ENCODE measurements at regions not wholly inside any gene's neighbourhood (a gene's known extent, or its start where the extent isn't known, plus 50 kb on each side); places are given as distances from the start of the nearest gene placed in this dataset.

- ATAC-seq (no peak), DNase-seq (no peak)
Observed at GRCh38 chr12:4978737-4979136, 64.9 kb upstream of the KCNA5 start.

GRCh38 chr12:4979737-4980136, 63.9 kb upstream of the KCNA5 start:
- no peaks in the 10 kb centered on the region for H3K9me3 ChIP-seq
- ATAC-seq (no peak), DNase-seq (no peak)
- H3K27ac ChIP-seq, result no peak overlapping the region
- peaks cover 0 to 18% (median 15%) of the 10 kb centered on the region in 3 donors for H3K27me3 ChIP-seq
- H3K4me1 ChIP-seq, result no peaks in the 10 kb centered on the region
- intact Hi-C loops (cut with DNase I; ENCODE audit: low total_unique reads), result no loop called here
- H3K36me3 ChIP-seq, result no peaks in the 10 kb centered on the region
- in situ Hi-C loops (cut with MboI; ENCODE audit: low sequenced_read_pairs in 4 of 4), result no loop called here
- no peak overlapping the region for H3K4me3 ChIP-seq
- TF ChIP-seq CTCF (IDR thresholded peaks at IDR 0.05 in 4 of 5, conservative IDR thresholded peaks at IDR 0.05 in 1 of 5) (no peak), POLR2A (IDR thresholded peaks at IDR 0.05) (no peak)

More at GRCh38 chr12:4978737-4979136, 64.9 kb upstream of the KCNA5 start:
- TF ChIP-seq CTCF (IDR thresholded peaks at IDR 0.05 in 4 of 5, conservative IDR thresholded peaks at IDR 0.05 in 1 of 5) (no peak), POLR2A (IDR thresholded peaks at IDR 0.05) (no peak)
- no peaks in the 10 kb centered on the region for H3K4me1 ChIP-seq
- no peak overlapping the region for H3K4me3 ChIP-seq
- no peaks in the 10 kb centered on the region for H3K9me3 ChIP-seq
- H3K36me3 ChIP-seq, result no peaks in the 10 kb centered on the region
- in situ Hi-C loops (cut with MboI; ENCODE audit: low sequenced_read_pairs in 4 of 4) (no loop called here), intact Hi-C loops (cut with DNase I; ENCODE audit: low total_unique reads) (no loop called here)
- peaks cover 0 to 18% (median 12%) of the 10 kb centered on the region in 3 donors for H3K27me3 ChIP-seq
- no peak overlapping the region for H3K27ac ChIP-seq

- no peak overlapping the region for H3K4me3 ChIP-seq
- H3K9me3 ChIP-seq, result no peaks in the 10 kb centered on the region
- H3K27ac ChIP-seq, result no peak overlapping the region
- H3K36me3 ChIP-seq, result no peaks in the 10 kb centered on the region
- DNase-seq (no peak), ATAC-seq (no peak)
- TF ChIP-seq CTCF (IDR thresholded peaks at IDR 0.05 in 4 of 5, conservative IDR thresholded peaks at IDR 0.05 in 1 of 5), result no peak
- no peak for TF ChIP-seq POLR2A (IDR thresholded peaks at IDR 0.05)
- in situ Hi-C loops (cut with MboI; ENCODE audit: low sequenced_read_pairs in 4 of 4) (no loop called here), intact Hi-C loops (cut with DNase I; ENCODE audit: low total_unique reads) (no loop called here)
- peaks cover 0 to 13% (median 6%) of the 10 kb centered on the region in 3 donors for H3K27me3 ChIP-seq
- H3K4me1 ChIP-seq, result no peaks in the 10 kb centered on the region
Observed at GRCh38 chr12:4984344-4984743, 59.3 kb upstream of the KCNA5 start.

GRCh38 chr12:4984971-4985370, 58.7 kb upstream of the KCNA5 start:
- TF ChIP-seq CTCF (IDR thresholded peaks at IDR 0.05 in 4 of 5, conservative IDR thresholded peaks at IDR 0.05 in 1 of 5) (no peak), POLR2A (IDR thresholded peaks at IDR 0.05) (no peak)
- in situ Hi-C loops (cut with MboI; ENCODE audit: low sequenced_read_pairs in 4 of 4) (no loop called here), intact Hi-C loops (cut with DNase I; ENCODE audit: low total_unique reads) (no loop called here)
- no peaks in the 10 kb centered on the region for H3K4me1 ChIP-seq
- no peaks in the 10 kb centered on the region for H3K9me3 ChIP-seq
- H3K4me3 ChIP-seq, result no peak overlapping the region
- DNase-seq, result no peak
- no peak overlapping the region for H3K27ac ChIP-seq
- no peaks in the 10 kb centered on the region for H3K36me3 ChIP-seq
- no peak for ATAC-seq
- H3K27me3 ChIP-seq, result peaks cover 0 to 6% (median 1%) of the 10 kb centered on the region in 3 donors

GRCh38 chr12:4985820-4986219, 57.9 kb upstream of the KCNA5 start:
- H3K9me3 ChIP-seq, result no peaks in the 10 kb centered on the region
- DNase-seq, result no peak
- in situ Hi-C loops (cut with MboI; ENCODE audit: low sequenced_read_pairs in 4 of 4) (no loop called here), intact Hi-C loops (cut with DNase I; ENCODE audit: low total_unique reads) (no loop called here)
- no peak overlapping the region for H3K27ac ChIP-seq
- no peaks in the 10 kb centered on the region for H3K4me1 ChIP-seq
- no peak overlapping the region for H3K4me3 ChIP-seq
- no peak for ATAC-seq
- H3K27me3 ChIP-seq, result peaks cover 0 to 4% (median 0%) of the 10 kb centered on the region in 3 donors
- no peaks in the 10 kb centered on the region for H3K36me3 ChIP-seq
- TF ChIP-seq CTCF (IDR thresholded peaks at IDR 0.05 in 4 of 5, conservative IDR thresholded peaks at IDR 0.05 in 1 of 5) (no peak), POLR2A (IDR thresholded peaks at IDR 0.05) (no peak)
